Amniotic epithelial cell (primary cell): ENCODE measurements at regions not wholly inside any gene's neighbourhood (a gene's known extent, or its start where the extent isn't known, plus 50 kb on each side); places are given as distances from the start of the nearest gene placed in this dataset.
"Not testable (repeated sequence)": the region's sequence is repeated elsewhere in the genome, so short reads cannot be mapped to it uniquely, and the experiment has no call there.

Experiments used
- DNase-seq: peaks from one replicate; pipeline ENCODE4 v3.0.0-alpha.2; 2010; ENCODE audit warnings: low read depth

DNA sequence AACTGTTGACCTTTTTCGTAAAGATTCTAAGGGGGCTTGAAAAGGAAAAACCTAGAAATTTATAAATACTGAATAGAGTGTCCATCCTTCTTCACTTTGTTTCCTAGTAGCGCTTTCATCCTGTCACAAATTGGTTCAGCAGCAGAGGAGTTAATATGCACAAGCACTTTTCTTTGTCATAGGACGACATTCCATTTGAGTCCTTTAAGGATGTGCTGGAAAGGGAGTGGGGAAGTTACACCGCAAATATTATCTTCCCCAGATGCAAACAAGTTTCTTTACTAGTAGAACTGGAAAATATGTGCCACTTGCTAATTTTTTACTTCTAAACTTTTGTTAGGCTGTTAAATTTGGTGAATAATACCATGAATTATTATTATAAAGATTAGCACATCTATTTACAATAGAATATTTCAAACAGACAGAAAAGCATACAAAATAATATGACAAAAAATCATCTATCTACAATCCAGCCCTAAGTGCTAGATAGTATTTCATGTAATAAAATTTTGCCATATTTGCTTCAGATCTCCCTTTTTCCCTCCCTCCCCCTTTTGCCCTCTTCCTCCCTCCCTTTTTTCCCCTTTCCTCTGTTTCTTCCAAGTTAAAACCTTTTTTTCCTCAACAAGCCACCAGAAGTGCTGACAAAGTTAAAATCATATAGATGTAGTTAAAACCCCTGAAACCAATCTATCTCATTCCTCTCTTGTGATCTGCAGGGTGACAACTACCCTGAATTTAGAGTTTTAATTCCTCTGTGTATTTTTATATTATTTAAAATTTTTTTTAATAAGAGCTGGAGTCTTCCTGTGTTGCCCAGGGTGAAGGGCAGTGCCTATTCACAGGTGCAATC is 50.5 kb upstream of the MAP4K3 start:
- peak; percentile 53 for DNase-seq

- DNase-seq: peak; percentile 95
Measured at GRCh38 chr2:39488450-39488849, 51.4 kb upstream of the MAP4K3 start.

- DNase-seq: no peak
Measured at GRCh38 chr2:39490586-39490985, 53.5 kb upstream of the MAP4K3 start.

GRCh38 chr2:39491653-39492052 is 54.6 kb upstream of the MAP4K3 start:
- DNase-seq: no peak

GRCh38 chr2:39492095-39492590 is 55.1 kb upstream of the MAP4K3 start:
- DNase-seq: peak; percentile 99

DNA sequence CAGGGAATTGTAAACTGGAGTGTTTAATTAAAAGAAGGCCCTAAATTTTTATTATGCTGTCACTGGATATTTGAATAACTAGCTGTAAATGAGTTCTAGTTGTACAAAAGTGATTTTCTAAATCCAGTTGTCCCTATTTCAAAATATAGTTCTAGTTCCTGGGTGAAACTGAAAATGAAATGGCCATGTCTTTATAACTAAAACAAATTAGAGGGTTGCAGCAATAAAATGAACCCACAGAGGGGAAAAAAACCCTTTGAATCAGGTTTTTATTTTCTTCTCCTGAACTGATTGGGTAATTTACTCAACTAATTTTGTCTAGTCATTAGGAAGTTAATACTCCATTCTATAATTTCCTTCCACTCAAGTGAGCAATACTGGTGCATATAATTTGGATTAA is 55.6 kb upstream of the MAP4K3 start:
- no peak for DNase-seq

GRCh38 chr2:39494784-39495251 is 57.7 kb upstream of the MAP4K3 start:
- DNase-seq: peak; percentile 99

GRCh38 chr2:39497082-39497801 is 60.2 kb upstream of the MAP4K3 start:
- DNase-seq: no peak

DNA sequence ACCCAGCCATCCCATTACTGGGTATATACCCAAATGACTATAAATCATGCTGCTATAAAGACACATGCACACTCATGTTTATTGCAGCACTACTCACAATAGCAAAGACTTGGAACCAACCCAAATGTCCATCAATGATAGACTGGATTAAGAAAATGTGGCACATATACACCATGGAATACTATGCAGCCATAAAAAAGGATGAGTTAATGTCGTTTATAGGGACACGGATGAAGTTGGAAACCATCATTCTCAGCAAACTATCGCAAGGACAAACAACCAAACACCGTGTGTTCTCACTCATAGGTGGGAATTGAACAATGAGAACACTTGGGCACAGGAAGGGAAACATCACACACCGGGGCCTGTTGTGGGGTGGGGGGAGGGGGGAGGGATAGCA is 61.1 kb upstream of the MAP4K3 start:
- not testable (repeated sequence) for DNase-seq

GRCh38 chr2:39498786-39499185 is 61.7 kb upstream of the MAP4K3 start:
- no peak for DNase-seq

DNA sequence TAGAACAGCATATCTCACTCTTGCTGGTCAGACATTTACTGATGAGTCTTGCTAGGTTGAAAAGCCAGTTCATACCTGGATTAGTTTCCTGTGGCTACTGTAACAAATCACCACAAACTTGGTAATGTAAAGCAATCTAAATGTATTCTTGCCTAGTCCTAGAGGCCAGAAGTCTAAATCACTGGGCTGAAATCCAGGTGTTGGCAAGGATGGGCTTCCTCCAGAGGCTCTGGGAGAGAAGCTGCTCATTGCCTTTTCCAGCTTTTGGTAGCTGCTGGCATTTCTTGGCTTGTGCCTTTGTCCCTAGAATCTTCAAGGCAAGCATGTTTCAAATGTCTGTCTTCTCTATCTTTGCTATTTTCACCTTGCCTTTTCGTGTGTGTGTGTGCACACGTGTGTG is 62.3 kb upstream of the MAP4K3 start:
- no peak for DNase-seq

DNA sequence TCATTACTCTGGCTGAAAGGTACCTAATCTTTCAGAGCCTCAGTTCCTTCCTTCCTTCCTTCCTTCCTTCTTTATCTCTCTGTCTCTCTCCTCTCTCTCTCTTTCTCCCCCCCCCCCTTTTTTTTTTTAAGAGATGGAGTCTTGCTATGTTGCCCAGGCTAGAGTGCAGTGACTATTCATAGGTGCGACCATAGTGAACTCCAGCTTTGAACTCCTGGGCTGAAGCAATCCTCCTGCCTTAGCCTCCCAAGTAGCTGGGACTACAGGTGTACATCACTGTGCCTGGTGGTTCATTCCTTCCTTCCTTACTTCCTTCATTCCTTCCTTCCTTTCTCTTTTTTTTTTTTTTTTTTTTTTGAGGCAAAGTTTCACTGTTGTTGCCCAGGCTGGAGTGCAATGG is 64.3 kb upstream of the MAP4K3 start:
- no peak for DNase-seq

- no peak for DNase-seq
Measured at GRCh38 chr2:39503277-39503676, 66.2 kb upstream of the MAP4K3 start.

DNA sequence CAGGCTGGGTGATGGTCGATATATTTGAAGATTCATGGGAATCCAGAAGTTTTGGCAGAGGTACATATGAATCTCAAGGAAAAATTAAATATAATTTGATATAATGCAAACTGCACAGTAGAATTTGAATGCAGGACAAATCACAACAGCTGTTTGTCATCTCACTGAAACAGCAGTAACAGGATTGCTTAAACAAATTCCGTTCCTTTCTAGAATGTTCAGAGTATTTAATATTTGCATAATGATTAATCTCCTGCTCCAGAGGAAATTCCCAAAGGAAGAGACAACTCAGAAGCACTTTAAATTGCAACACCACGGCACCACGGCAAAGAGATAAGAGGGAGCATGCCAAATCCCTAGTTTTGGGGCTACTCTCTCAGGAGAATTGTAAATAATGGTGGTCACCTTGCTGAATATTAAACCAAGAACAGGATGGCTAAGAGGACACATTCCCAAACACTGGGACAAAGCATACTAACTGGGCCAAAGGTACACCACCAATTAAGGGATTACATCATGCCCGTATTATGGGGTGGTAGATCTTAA is 67.8 kb upstream of the MAP4K3 start:
- DNase-seq: peak; percentile 95

- no peak for DNase-seq
Measured at GRCh38 chr2:39506215-39506614, 69.1 kb upstream of the MAP4K3 start.

GRCh38 chr2:39508198-39508597 is 71.1 kb upstream of the MAP4K3 start:
- DNase-seq: peak; percentile 69

GRCh38 chr2:39510140-39510539 is 73.1 kb upstream of the MAP4K3 start:
- no peak for DNase-seq

- DNase-seq: no peak
Measured at GRCh38 chr2:39511219-39511604, 74.1 kb upstream of the MAP4K3 start.

DNA sequence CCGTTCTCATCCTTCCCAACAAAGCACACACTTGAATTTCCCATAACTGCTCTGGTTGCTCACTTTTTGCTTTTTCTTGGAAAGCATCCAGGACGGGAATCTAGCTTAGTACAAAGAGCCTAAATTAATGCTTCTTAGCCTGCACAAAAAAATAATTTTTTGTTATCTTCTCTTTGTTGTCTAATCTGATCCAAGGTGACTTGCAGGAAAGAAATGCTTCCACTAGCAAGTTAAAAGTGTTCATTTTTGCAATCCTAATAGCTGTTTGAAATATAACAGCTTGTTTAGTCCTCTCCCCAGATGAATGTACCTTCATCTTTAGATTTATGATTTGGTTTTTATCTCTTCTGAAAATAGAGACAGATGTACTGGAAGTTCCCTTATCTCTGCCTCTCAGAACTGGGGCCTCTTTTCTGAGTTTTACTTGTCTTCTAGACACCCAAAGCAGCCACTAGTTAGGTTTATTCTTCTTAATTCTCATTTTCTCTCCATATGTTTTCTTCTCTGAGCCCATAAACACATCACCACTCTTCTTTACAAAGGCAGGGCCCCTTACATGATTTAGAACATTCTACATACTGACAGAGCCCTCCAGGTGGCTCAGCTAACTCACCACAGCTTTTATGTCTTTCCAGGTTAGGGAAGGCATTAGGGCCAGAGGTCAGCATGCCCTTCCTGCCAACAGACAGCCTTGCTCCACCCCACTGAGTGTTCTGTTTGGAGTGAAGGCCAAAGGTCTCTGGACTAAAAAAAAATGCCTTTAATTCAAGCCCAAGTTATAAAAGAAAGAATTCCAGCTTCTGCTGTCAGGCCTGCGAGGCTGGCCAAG is 74.7 kb upstream of the MAP4K3 start:
- DNase-seq: peak; percentile 87

DNA sequence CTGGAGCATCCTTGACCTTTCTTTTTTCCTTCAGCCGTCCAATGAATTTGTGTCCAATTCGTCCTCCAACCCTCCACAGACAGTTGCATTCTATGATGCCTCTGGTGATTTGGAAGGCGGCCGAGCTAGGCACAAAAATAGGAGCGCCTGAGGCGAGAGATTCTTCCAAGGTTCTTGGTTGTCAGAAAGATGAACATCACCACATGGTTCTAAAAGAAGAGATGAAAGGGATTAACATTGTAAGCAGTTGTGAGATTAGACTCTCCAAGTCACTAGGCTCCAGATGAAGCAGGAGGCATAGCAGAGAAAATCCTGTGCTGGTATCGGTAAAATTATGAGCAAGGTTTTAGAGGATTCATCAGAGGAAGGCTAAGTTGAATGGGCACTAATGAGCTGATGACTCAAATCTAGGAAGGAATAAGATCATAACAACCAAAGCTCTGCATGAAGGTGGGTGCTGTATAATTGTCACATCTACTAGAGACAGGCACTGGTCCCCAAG is 75.4 kb upstream of the MAP4K3 start:
- DNase-seq: peak; percentile 83

DNA sequence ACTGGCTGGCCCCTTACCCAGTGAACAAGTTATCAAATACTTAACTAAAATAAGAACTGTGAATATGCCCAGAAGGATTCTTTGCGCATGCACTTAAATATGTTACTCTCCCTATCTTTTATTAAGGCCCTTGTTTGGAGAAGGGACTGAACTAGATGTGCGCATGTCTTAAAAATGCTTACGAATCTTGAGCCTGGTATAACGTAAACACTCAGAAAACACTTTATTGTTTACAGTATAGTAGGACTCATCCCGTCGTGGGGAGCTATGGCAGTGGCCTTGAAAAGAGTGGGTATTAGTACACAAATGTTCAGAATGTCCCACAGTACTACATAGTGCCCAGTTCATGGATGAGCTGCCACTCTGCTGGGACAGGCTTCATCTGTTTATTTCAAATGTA is 75.9 kb upstream of the MAP4K3 start:
- peak; percentile 67 for DNase-seq

- peak; percentile 98 for DNase-seq
Measured at GRCh38 chr2:39513641-39514094, 76.6 kb upstream of the MAP4K3 start.
